Thyroid gland (tissue), 4 donors: ENCODE measurements at regions not wholly inside any gene's neighbourhood (a gene's known extent, or its start where the extent isn't known, plus 50 kb on each side); places are given as distances from the start of the nearest gene placed in this dataset.

Source experiments
- CTCF ChIP-seq, 6 experiments: fragments of 200-600 bp in 3 of 6; fragments of 450-650 bp in 3 of 6; sonication (generic) in 3 of 6; IDR thresholded peaks; one replicate each; pipeline ENCODE4 v1.5.1; 2016 to 2019; ENCODE audit warnings: antibody characterized with exemption in 6 of 6, mild to moderate bottlenecking in 2 of 6, inconsistent platforms in 1 of 6, moderate library complexity in 1 of 6
- POLR2A ChIP-seq, 2 donors: fragments of 450-650 bp; IDR thresholded peaks; one replicate each; pipeline ENCODE4 v1.6.1; 2017; ENCODE audit warnings: antibody characterized with exemption in 2 of 2, mild to moderate bottlenecking in 2 of 2, moderate library complexity in 1 of 2

- TF ChIP-seq CTCF (IDR thresholded peaks at IDR 0.05) = peak in 2 of 6 experiments; percentile 3 to 29
- TF ChIP-seq POLR2A (IDR thresholded peaks at IDR 0.05) = no peak
Observed at GRCh38 chr12:4858386-4858785, 51.3 kb upstream of the KCNA1 start.
